Erythroblast (primary cell): ENCODE measurements at regions not wholly inside any gene's neighbourhood (a gene's known extent, or its start where the extent isn't known, plus 50 kb on each side); places are given as distances from the start of the nearest gene placed in this dataset.

Experiments
- DNase-seq, 2 experiments: peaks; one replicate each; lab custom pipeline; 2025; lab: John Stamatoyannopoulos, UW
- GATA1 ChIP-seq: IDR thresholded peaks from 2 replicates; pipeline ENCODE4 v1.6.1; 2011; ENCODE audit warnings: low read depth, mild to moderate bottlenecking, control low read depth, low read length, moderate library complexity
- POLR2A ChIP-seq: IDR thresholded peaks from 2 replicates; pipeline ENCODE4 v1.6.1; 2011; ENCODE audit warnings: mild to moderate bottlenecking, low read length

- DNase-seq, result no peak
- TF ChIP-seq GATA1, result no peak
- no peak for TF ChIP-seq POLR2A
Observed at GRCh38 chr13:103275722-103276121, 209.5 kb upstream of the SLC10A2 start.

DNA sequence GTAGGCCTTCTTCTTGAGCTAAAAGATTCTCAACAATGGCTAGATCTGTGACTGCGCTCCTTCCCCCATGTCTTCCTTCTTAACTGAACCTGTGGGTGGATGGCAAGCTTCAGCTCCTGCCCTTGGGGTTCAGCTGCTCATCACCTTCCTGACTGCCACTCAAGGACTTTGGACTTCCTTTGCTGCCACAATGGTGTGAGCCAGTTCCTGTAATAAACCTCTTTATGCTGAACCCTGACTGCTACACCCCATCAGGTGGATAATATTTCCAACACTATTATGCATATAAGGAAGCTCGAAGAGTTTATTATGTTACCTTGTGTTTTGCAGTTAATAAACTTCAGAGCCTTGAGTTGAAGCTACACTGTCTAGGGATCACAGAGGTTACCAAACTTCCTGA, 208.9 kb upstream of the SLC10A2 start:
- TF ChIP-seq GATA1, result no peak
- no peak for TF ChIP-seq POLR2A
- DNase-seq, result no peak

DNA sequence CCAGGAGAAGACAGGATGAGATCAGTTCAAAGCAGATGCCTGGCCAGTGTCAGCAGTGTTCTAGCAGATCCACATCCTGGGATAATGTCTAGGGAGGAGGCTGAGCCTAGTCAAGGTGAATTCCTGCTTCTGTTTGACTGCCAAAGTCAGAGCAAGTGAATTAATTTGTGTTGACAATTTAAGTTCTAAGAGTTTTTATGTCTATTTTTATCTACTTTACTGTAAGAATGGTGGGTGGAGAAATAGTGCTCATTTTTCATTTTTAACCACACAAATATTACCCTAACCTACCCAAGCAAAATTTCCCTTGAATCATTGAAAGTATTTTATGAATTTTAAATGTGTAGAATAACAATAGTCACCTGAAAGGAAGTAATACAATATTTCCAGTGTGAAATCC, 207.6 kb upstream of the SLC10A2 start:
- DNase-seq, result no peak
- TF ChIP-seq GATA1, result no peak
- TF ChIP-seq POLR2A, result no peak

DNA sequence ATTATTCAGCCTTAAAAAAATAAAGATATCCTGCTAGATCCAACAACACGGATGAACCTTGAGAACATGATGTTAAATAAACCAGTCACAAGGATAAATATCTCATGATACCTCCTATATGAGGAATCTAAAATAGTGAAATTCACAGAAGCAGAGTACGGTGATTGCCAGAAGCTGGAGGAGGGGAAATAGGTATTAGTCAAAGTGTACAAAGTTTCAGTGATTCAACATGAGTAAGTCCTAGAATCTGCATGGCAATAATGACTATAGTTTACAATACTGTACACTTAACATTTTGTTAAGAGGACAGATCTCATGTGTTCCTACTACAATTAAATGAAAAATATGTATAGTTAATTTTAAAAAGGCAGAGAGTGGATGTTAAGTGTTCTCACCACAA, 206.6 kb upstream of the SLC10A2 start:
- TF ChIP-seq POLR2A, result no peak
- no peak for DNase-seq

- TF ChIP-seq POLR2A (no peak), GATA1 (no peak)
- no peak for DNase-seq
Observed at GRCh38 chr13:103263448-103263847, 197.2 kb upstream of the SLC10A2 start.

GRCh38 chr13:103255587-103256301, 189.5 kb upstream of the SLC10A2 start:
- no peak for DNase-seq
- TF ChIP-seq GATA1, result no peak
- no peak for TF ChIP-seq POLR2A

- DNase-seq, result no peak
Observed at GRCh38 chr13:103250071-103250470, 183.9 kb upstream of the SLC10A2 start.

DNA sequence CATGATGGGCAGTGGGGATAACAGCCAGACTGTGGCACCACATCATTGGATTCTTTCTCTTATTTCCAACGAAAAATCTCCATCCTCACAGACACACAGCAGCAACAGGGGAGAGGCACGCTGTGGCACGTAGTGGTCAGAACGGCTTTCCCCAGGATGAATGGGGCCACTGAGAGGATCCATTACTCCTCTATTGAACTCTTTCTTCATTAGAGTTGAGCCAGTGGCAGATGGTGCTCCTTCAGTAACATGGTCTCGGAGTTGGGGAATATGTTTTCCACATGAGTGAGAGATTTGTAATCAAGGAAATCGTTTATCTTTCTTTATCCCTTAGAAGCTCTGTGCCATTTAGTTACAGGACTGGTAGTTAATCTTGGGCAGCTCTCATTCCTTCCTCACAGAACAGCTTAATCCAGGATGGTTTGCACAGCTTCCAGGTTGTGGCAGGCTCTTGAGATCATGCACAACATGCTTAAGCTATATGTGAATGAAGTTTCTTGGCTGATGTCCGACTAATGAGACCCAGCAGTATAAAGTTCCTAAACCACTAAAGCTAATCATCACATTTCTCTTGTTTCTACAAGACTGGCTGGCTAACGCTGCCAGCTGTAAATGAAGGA, 180.5 kb upstream of the SLC10A2 start:
- TF ChIP-seq POLR2A (no peak), GATA1 (no peak)
- no peak for DNase-seq

More at GRCh38 chr13:103250071-103250470, 183.9 kb upstream of the SLC10A2 start:
- TF ChIP-seq POLR2A, result no peak
- TF ChIP-seq GATA1, result no peak

GRCh38 chr13:103243495-103243894, 177.3 kb upstream of the SLC10A2 start:
- DNase-seq, result no peak
- no peak for TF ChIP-seq POLR2A

DNA sequence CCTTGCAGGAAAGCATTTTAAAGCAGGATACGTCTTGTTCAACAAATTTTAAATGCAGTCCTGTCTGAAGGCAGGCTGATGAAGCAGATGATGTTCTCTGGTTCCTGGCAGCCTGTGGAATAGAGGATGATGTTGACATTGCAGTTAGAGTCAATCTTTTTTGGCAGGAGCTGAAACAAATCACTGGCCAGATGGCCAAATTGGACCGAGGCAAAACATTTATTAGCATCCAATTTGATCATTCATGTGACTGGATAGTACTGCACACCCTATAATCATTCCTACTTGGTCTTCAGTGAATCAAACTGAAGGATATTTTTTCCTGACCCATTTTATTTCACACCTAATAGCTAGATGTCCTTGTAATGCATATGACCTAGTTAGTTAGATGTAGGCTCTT, 172.2 kb upstream of the SLC10A2 start:
- no peak for DNase-seq
- TF ChIP-seq POLR2A (no peak), GATA1 (no peak)

GRCh38 chr13:103236213-103236612, 170.0 kb upstream of the SLC10A2 start:
- no peak for DNase-seq
- no peak for TF ChIP-seq POLR2A
- no peak for TF ChIP-seq GATA1

GRCh38 chr13:103229674-103230073, 163.5 kb upstream of the SLC10A2 start:
- no peak for DNase-seq

DNA sequence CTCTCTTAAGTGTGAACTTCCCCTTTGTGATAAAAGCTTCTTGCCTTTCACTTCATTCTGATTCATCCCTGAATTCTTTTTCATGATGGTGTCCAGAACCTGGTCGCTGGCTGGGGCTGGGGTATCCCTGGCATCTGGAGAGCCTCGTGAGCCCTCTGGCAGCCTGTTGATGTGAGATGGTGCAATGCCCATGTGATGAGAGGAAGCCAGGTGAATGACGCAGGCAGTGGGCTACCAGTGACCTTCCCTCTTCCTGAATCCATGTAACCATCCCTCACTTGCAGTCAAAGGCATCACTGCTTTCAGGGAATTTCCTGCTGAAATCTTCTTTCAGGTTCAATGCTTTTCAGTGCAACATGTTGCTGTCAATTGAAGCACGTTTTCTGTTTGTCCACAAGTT, 158.6 kb upstream of the SLC10A2 start:
- no peak for TF ChIP-seq POLR2A
- TF ChIP-seq GATA1, result no peak
- DNase-seq, result no peak

More at GRCh38 chr13:103229674-103230073, 163.5 kb upstream of the SLC10A2 start:
- TF ChIP-seq GATA1 (no peak), POLR2A (no peak)

- no peak for TF ChIP-seq POLR2A
- TF ChIP-seq GATA1, result no peak
- DNase-seq, result no peak
Observed at GRCh38 chr13:103222683-103223082, 156.5 kb upstream of the SLC10A2 start.

- TF ChIP-seq GATA1 (no peak), POLR2A (no peak)
- DNase-seq, result no peak
Observed at GRCh38 chr13:103218253-103218652, 152.0 kb upstream of the SLC10A2 start.
